ENCODE measurements at regions not wholly inside any gene's neighbourhood (a gene's known extent, or its start where the extent isn't known, plus 50 kb on each side); places are given as distances from the start of the nearest gene placed in this dataset.

- Histone ChIP-seq H3K4me1 (ENCODE audit: control insufficient read depth, insufficient read depth, low read length) (no peaks in the 10 kb centered on the region), H3K27me3 (ENCODE audit: control insufficient read depth, insufficient read depth, low read length) (no peaks in the 10 kb centered on the region), H3K4me3 (ENCODE audit: low read depth, low read length) (no peak overlapping the region), H3K9ac (ENCODE audit: low read depth, low read length) (no peak overlapping the region), H3K36me3 (ENCODE audit: control insufficient read depth, insufficient read depth, low read length) (no peaks in the 10 kb centered on the region), H3K9me3 (ENCODE audit: control insufficient read depth, insufficient read depth, low read length) (no peaks in the 10 kb centered on the region)
Observed at GRCh38 chr4:57554556-57555092, 444.4 kb upstream of the IGFBP7 start.

GRCh38 chr4:57553728-57554127, 443.5 kb upstream of the IGFBP7 start:
- no peak overlapping the region for H3K9ac ChIP-seq (ENCODE audit: low read depth, low read length)
- H3K4me1 ChIP-seq (ENCODE audit: control insufficient read depth, insufficient read depth, low read length): no peaks in the 10 kb centered on the region
- no peaks in the 10 kb centered on the region for H3K36me3 ChIP-seq (ENCODE audit: control insufficient read depth, insufficient read depth, low read length)
- H3K27me3 ChIP-seq (ENCODE audit: control insufficient read depth, insufficient read depth, low read length): no peaks in the 10 kb centered on the region
- H3K4me3 ChIP-seq (ENCODE audit: low read depth, low read length): no peak overlapping the region
- no peaks in the 10 kb centered on the region for H3K9me3 ChIP-seq (ENCODE audit: control insufficient read depth, insufficient read depth, low read length)

GRCh38 chr4:57550198-57550597, 440.0 kb upstream of the IGFBP7 start:
- H3K4me1 ChIP-seq (ENCODE audit: control insufficient read depth, insufficient read depth, low read length): peaks cover 2% of the 10 kb centered on the region

DNA sequence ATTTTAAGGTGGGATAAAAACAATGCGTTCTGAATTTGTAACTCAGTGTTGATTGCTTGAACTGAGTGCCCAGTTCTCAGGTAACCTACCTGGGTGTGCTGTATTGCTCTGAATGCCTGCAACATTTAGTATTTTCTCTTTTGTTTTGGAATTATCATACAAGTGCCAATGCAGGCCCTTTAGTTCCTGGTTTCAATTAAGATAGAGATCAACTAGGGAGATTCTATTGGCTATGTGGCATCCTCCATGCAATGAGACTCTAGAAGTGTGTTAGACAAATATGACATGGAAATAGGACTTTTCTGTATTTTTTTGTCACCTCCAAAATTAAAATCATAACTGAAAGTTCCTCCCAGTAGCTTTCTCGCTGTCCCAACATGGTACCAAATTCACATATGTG, 438.7 kb upstream of the IGFBP7 start:
- H3K9me3 ChIP-seq (ENCODE audit: control insufficient read depth, insufficient read depth, low read length): no peaks in the 10 kb centered on the region
- no peaks in the 10 kb centered on the region for H3K36me3 ChIP-seq (ENCODE audit: control insufficient read depth, insufficient read depth, low read length)
- no peaks in the 10 kb centered on the region for H3K27me3 ChIP-seq (ENCODE audit: control insufficient read depth, insufficient read depth, low read length)
- H3K4me3 ChIP-seq (ENCODE audit: low read depth, low read length): no peak overlapping the region
- no peak overlapping the region for H3K9ac ChIP-seq (ENCODE audit: low read depth, low read length)
- peaks cover 5% of the 10 kb centered on the region for H3K4me1 ChIP-seq (ENCODE audit: control insufficient read depth, insufficient read depth, low read length)

More at GRCh38 chr4:57550198-57550597, 440.0 kb upstream of the IGFBP7 start:
- H3K27me3 ChIP-seq (ENCODE audit: control insufficient read depth, insufficient read depth, low read length): no peaks in the 10 kb centered on the region
- H3K36me3 ChIP-seq (ENCODE audit: control insufficient read depth, insufficient read depth, low read length): no peaks in the 10 kb centered on the region
- H3K9ac ChIP-seq (ENCODE audit: low read depth, low read length): no peak overlapping the region
- H3K9me3 ChIP-seq (ENCODE audit: control insufficient read depth, insufficient read depth, low read length): no peaks in the 10 kb centered on the region
- no peak overlapping the region for H3K4me3 ChIP-seq (ENCODE audit: low read depth, low read length)

- Histone ChIP-seq H3K4me3 (ENCODE audit: low read depth, low read length) (no peak overlapping the region), H3K9ac (ENCODE audit: low read depth, low read length) (no peak overlapping the region), H3K9me3 (ENCODE audit: control insufficient read depth, insufficient read depth, low read length) (no peaks in the 10 kb centered on the region), H3K4me1 (ENCODE audit: control insufficient read depth, insufficient read depth, low read length) (peaks cover 5% of the 10 kb centered on the region), H3K36me3 (ENCODE audit: control insufficient read depth, insufficient read depth, low read length) (no peaks in the 10 kb centered on the region), H3K27me3 (ENCODE audit: control insufficient read depth, insufficient read depth, low read length) (no peaks in the 10 kb centered on the region)
Observed at GRCh38 chr4:57544811-57545654, 434.8 kb upstream of the IGFBP7 start.

- H3K27me3 ChIP-seq (ENCODE audit: control insufficient read depth, insufficient read depth, low read length): no peaks in the 10 kb centered on the region
- no peak overlapping the region for H3K4me3 ChIP-seq (ENCODE audit: low read depth, low read length)
- no peaks in the 10 kb centered on the region for H3K9me3 ChIP-seq (ENCODE audit: control insufficient read depth, insufficient read depth, low read length)
- no peaks in the 10 kb centered on the region for H3K36me3 ChIP-seq (ENCODE audit: control insufficient read depth, insufficient read depth, low read length)
- H3K4me1 ChIP-seq (ENCODE audit: control insufficient read depth, insufficient read depth, low read length): no peaks in the 10 kb centered on the region
- H3K9ac ChIP-seq (ENCODE audit: low read depth, low read length): no peak overlapping the region
Observed at GRCh38 chr4:57504797-57505530, 394.8 kb upstream of the IGFBP7 start.

DNA sequence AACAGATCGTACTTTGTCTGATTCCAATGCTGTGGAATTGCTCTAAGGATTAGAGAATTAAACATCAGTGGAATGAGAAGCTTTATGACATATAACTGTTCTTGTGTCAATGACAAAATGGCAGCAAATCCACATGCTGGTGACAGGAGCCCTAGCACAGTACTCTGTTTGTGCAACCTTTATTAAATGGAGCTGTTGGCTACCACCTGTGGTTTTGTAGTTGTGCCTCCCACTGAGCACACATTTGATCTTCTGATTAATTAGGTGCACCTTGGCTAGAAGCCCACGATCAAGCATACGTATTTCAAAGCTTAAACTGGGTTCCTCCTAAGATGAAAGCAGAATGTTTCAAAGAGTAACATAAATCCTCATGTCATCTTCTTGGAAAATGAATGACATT, 394.0 kb upstream of the IGFBP7 start:
- H3K9ac ChIP-seq (ENCODE audit: low read depth, low read length): no peak overlapping the region
- no peak overlapping the region for H3K4me3 ChIP-seq (ENCODE audit: low read depth, low read length)
- H3K27me3 ChIP-seq (ENCODE audit: control insufficient read depth, insufficient read depth, low read length): no peaks in the 10 kb centered on the region
- H3K36me3 ChIP-seq (ENCODE audit: control insufficient read depth, insufficient read depth, low read length): no peaks in the 10 kb centered on the region
- no peaks in the 10 kb centered on the region for H3K9me3 ChIP-seq (ENCODE audit: control insufficient read depth, insufficient read depth, low read length)
- no peaks in the 10 kb centered on the region for H3K4me1 ChIP-seq (ENCODE audit: control insufficient read depth, insufficient read depth, low read length)

- Histone ChIP-seq H3K9ac (ENCODE audit: low read depth, low read length) (no peak overlapping the region), H3K27me3 (ENCODE audit: control insufficient read depth, insufficient read depth, low read length) (no peaks in the 10 kb centered on the region), H3K36me3 (ENCODE audit: control insufficient read depth, insufficient read depth, low read length) (no peaks in the 10 kb centered on the region), H3K4me1 (ENCODE audit: control insufficient read depth, insufficient read depth, low read length) (peaks cover 2% of the 10 kb centered on the region), H3K9me3 (ENCODE audit: control insufficient read depth, insufficient read depth, low read length) (no peaks in the 10 kb centered on the region), H3K4me3 (ENCODE audit: low read depth, low read length) (no peak overlapping the region)
Observed at GRCh38 chr4:57501720-57502119, 391.5 kb upstream of the IGFBP7 start.

DNA sequence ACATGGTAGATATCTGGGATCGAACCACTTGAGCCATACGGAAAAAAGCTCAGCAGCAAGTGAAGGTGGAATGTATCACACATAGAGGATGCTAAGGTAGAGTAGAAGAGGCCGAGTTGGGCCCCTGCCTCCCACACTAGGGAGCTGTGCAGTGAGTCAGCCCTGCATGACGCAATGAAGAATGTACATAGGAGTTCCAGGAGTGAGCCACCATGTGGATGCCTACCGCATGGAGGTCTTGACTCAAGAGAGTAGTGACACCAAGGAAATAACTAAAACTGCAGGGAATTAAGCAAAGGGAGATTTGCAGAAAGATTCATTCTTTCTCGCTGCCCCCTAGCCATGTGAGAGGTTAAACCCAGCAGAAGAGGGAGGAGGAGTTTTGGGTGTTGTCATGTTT, 389.6 kb upstream of the IGFBP7 start:
- H3K4me1 ChIP-seq (ENCODE audit: control insufficient read depth, insufficient read depth, low read length): peaks cover 2% of the 10 kb centered on the region
- H3K9ac ChIP-seq (ENCODE audit: low read depth, low read length): no peak overlapping the region
- H3K27me3 ChIP-seq (ENCODE audit: control insufficient read depth, insufficient read depth, low read length): no peaks in the 10 kb centered on the region
- H3K9me3 ChIP-seq (ENCODE audit: control insufficient read depth, insufficient read depth, low read length): no peaks in the 10 kb centered on the region
- H3K4me3 ChIP-seq (ENCODE audit: low read depth, low read length): no peak overlapping the region
- no peaks in the 10 kb centered on the region for H3K36me3 ChIP-seq (ENCODE audit: control insufficient read depth, insufficient read depth, low read length)

GRCh38 chr4:57498251-57498650, 388.1 kb upstream of the IGFBP7 start:
- H3K4me1 ChIP-seq (ENCODE audit: control insufficient read depth, insufficient read depth, low read length): peaks cover 2% of the 10 kb centered on the region
- no peaks in the 10 kb centered on the region for H3K27me3 ChIP-seq (ENCODE audit: control insufficient read depth, insufficient read depth, low read length)
- H3K36me3 ChIP-seq (ENCODE audit: control insufficient read depth, insufficient read depth, low read length): no peaks in the 10 kb centered on the region

GRCh38 chr4:57496697-57497471, 386.7 kb upstream of the IGFBP7 start:
- no peaks in the 10 kb centered on the region for H3K9me3 ChIP-seq (ENCODE audit: control insufficient read depth, insufficient read depth, low read length)
- no peaks in the 10 kb centered on the region for H3K27me3 ChIP-seq (ENCODE audit: control insufficient read depth, insufficient read depth, low read length)
- no peak overlapping the region for H3K9ac ChIP-seq (ENCODE audit: low read depth, low read length)
- no peaks in the 10 kb centered on the region for H3K36me3 ChIP-seq (ENCODE audit: control insufficient read depth, insufficient read depth, low read length)
- H3K4me3 ChIP-seq (ENCODE audit: low read depth, low read length): no peak overlapping the region
- peaks cover 2% of the 10 kb centered on the region for H3K4me1 ChIP-seq (ENCODE audit: control insufficient read depth, insufficient read depth, low read length)

More at GRCh38 chr4:57498251-57498650, 388.1 kb upstream of the IGFBP7 start:
- Histone ChIP-seq H3K9me3 (ENCODE audit: control insufficient read depth, insufficient read depth, low read length) (no peaks in the 10 kb centered on the region), H3K9ac (ENCODE audit: low read depth, low read length) (no peak overlapping the region), H3K4me3 (ENCODE audit: low read depth, low read length) (no peak overlapping the region)

All from iPS-15b (cell line).